GM21825 (cell line): ENCODE measurements at regions not wholly inside any gene's neighbourhood (a gene's known extent, or its start where the extent isn't known, plus 50 kb on each side); places are given as distances from the start of the nearest gene placed in this dataset.

ENCODE experiments used
- ATAC-seq: cut with Tn5 transposase; IDR thresholded peaks from one replicate; pipeline ENCODE4 v1.9.1; 2021; ENCODE audit warnings: mild to moderate bottlenecking, moderate library complexity; ENCODE audit not compliant: unreplicated experiment

GRCh38 chr2:160862226-160862625 lies 298.0 kb upstream of the TANK start:
- no peak for ATAC-seq

- no peak for ATAC-seq
Observed at GRCh38 chr2:160868891-160869290, 291.3 kb upstream of the TANK start.

- no peak for ATAC-seq
Observed at GRCh38 chr2:160869411-160869810, 290.8 kb upstream of the TANK start.

- no peak for ATAC-seq
Observed at GRCh38 chr2:160870729-160871465, 289.3 kb upstream of the TANK start.

- ATAC-seq = no peak
Observed at GRCh38 chr2:160871953-160872352, 288.3 kb upstream of the TANK start.

- ATAC-seq = no peak
Observed at GRCh38 chr2:160876029-160876428, 284.2 kb upstream of the TANK start.

GRCh38 chr2:160876765-160877164 lies 283.5 kb upstream of the TANK start:
- no peak for ATAC-seq

- no peak for ATAC-seq
Observed at GRCh38 chr2:160878618-160879017, 281.6 kb upstream of the TANK start.

- no peak for ATAC-seq
Observed at GRCh38 chr2:160882906-160883305, 277.3 kb upstream of the TANK start.

GRCh38 chr2:160884056-160884455 lies 276.2 kb upstream of the TANK start:
- ATAC-seq = no peak

- ATAC-seq = no peak
Observed at GRCh38 chr2:160889439-160890170, 270.6 kb upstream of the TANK start.

- no peak for ATAC-seq
Observed at GRCh38 chr2:160890667-160891352, 269.4 kb upstream of the TANK start.

- ATAC-seq = no peak
Observed at GRCh38 chr2:160891353-160891740, 268.9 kb upstream of the TANK start.

- ATAC-seq = no peak
Observed at GRCh38 chr2:160892204-160892603, 268.0 kb upstream of the TANK start.

- no peak for ATAC-seq
Observed at GRCh38 chr2:160893581-160893980, 266.6 kb upstream of the TANK start.

GRCh38 chr2:160898581-160899307 lies 261.5 kb upstream of the TANK start:
- ATAC-seq = no peak

GRCh38 chr2:160901613-160902012 lies 258.6 kb upstream of the TANK start:
- ATAC-seq = no peak

- ATAC-seq = no peak
Observed at GRCh38 chr2:160905862-160906261, 254.4 kb upstream of the TANK start.

- no peak for ATAC-seq
Observed at GRCh38 chr2:160906878-160907277, 253.3 kb upstream of the TANK start.

- no peak for ATAC-seq
Observed at GRCh38 chr2:160907738-160908137, 252.5 kb upstream of the TANK start.

- ATAC-seq = no peak
Observed at GRCh38 chr2:160908157-160908556, 252.1 kb upstream of the TANK start.
